Hepatocyte (in vitro differentiated cells): ENCODE measurements at regions not wholly inside any gene's neighbourhood (a gene's known extent, or its start where the extent isn't known, plus 50 kb on each side); places are given as distances from the start of the nearest gene placed in this dataset.
A peak's percentile ranks its signal among the peaks of the same experiment; 100 is the strongest.

Experiments
- DNase-seq: peaks from one replicate; pipeline ENCODE4 v3.0.0-alpha.2; 2016; ENCODE audit warnings: low spot score
- H2AFZ ChIP-seq: fragments of 200-600 bp; sonication (generic); 2 replicates; pipeline ENCODE4 v1.6.0; 2016; ENCODE audit warnings: antibody characterized with exemption, mild to moderate bottlenecking
- H3K27ac ChIP-seq: fragments of 200-600 bp; sonication (generic); 2 replicates; pipeline ENCODE4 v1.5.1; 2016; ENCODE audit warnings: mild to moderate bottlenecking
- H3K27me3 ChIP-seq: fragments of 200-600 bp; sonication (generic); 2 replicates; pipeline ENCODE4 v1.6.1; 2016
- H3K36me3 ChIP-seq: fragments of 200-600 bp; sonication (generic); replicated peaks from 2 replicates; pipeline ENCODE4 v1.5.1; 2016; ENCODE audit warnings: low read depth; ENCODE audit not compliant: insufficient read depth
- H3K4me1 ChIP-seq: fragments of 200-600 bp; sonication (generic); 2 replicates; pipeline ENCODE4 v1.5.1; 2016; ENCODE audit warnings: mild to moderate bottlenecking, moderate library complexity; ENCODE audit not compliant: insufficient read depth
- H3K4me2 ChIP-seq: fragments of 200-600 bp; sonication (generic); 2 replicates; pipeline ENCODE4 v1.6.0; 2016
- H3K4me3 ChIP-seq: fragments of 200-600 bp; sonication (generic); 2 replicates; pipeline ENCODE4 v1.5.1; 2016; ENCODE audit warnings: mild to moderate bottlenecking
- H3K79me2 ChIP-seq: fragments of 200-600 bp; sonication (generic); 2 replicates; pipeline ENCODE4 v1.6.0; 2017; ENCODE audit warnings: mild to moderate bottlenecking
- H3K9me2 ChIP-seq: fragments of 200-600 bp; sonication (generic); replicated peaks from 2 replicates; pipeline ENCODE4 v1.6.0; 2017; ENCODE audit warnings: mild to moderate bottlenecking; ENCODE audit not compliant: insufficient read depth
- H3K9me3 ChIP-seq: fragments of 200-600 bp; sonication (generic); 2 replicates; pipeline ENCODE4 v1.5.1; 2016; ENCODE audit warnings: low read depth, mild to moderate bottlenecking
- H4K20me1 ChIP-seq: fragments of 200-600 bp; sonication (generic); 2 replicates; pipeline ENCODE4 v1.6.0; 2016; ENCODE audit warnings: mild to moderate bottlenecking; ENCODE audit not compliant: insufficient read depth, poor library complexity, severe bottlenecking
- EZH2 ChIP-seq: fragments of 200-600 bp; sonication (generic); IDR thresholded peaks from 2 replicates; pipeline ENCODE4 v1.6.1; 2016; ENCODE audit warnings: antibody characterized with exemption, mild to moderate bottlenecking, borderline replicate concordance
- EZH2phosphoT487 ChIP-seq: fragments of 200-600 bp; sonication (generic); IDR thresholded peaks from one replicate; pipeline ENCODE4 v1.6.1; 2018; ENCODE audit warnings: antibody characterized with exemption, mild to moderate bottlenecking, low read depth, moderate library complexity; ENCODE audit not compliant: unreplicated experiment, severe bottlenecking
- WGBS: methylation state at CpG from one replicate; pipeline ENCODE4 v1.1.6; 2016; ENCODE audit warnings: low lambda C conversion rate; ENCODE audit errors: missing lambda C conversion rate; 5-methylcytosine and 5-hydroxymethylcytosine counted together
- TF ChIP-seq, protein P1 (sequence below): fragments of 200-600 bp; sonication (generic); IDR thresholded peaks from 2 replicates; pipeline ENCODE4 v1.5.1; 2016; ENCODE audit warnings: antibody characterized with exemption, mild to moderate bottlenecking; ENCODE audit not compliant: poor library complexity

DNA sequence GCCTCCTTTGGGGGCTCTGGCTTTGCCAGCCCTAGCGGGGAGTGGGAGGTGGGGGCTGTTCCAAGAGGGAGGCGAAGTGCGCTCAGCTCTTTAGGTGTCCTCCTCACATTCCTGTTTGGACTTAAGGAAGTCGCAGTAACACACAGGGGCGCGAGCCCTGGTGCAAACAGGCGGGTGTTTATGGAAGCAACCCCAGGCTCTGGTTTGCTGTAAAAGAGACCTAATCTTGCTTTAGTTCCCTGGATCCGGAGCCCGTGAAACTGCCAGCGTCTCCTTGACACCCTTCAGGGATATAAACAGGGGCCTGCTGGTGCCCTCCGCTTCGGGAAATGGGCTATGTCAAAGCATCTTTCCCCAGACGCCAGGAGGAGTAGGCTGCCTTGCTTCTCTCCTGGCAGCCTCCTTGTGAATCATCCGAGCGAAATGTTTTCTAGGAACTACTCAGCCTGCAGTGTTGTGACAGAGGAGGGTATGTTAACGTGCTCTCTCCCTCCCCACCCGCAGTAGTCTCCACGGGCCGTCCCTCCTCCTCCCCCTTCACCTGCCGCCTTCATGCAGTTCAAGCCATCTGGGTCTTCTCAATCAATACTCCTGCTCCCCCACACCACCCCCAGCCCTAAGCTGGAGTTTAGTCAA, 168.0 kb upstream of the LRFN2 start:
- 36% methylated on average over 19 of the region's 20 CpGs for WGBS
- TF ChIP-seq, protein P1, sequence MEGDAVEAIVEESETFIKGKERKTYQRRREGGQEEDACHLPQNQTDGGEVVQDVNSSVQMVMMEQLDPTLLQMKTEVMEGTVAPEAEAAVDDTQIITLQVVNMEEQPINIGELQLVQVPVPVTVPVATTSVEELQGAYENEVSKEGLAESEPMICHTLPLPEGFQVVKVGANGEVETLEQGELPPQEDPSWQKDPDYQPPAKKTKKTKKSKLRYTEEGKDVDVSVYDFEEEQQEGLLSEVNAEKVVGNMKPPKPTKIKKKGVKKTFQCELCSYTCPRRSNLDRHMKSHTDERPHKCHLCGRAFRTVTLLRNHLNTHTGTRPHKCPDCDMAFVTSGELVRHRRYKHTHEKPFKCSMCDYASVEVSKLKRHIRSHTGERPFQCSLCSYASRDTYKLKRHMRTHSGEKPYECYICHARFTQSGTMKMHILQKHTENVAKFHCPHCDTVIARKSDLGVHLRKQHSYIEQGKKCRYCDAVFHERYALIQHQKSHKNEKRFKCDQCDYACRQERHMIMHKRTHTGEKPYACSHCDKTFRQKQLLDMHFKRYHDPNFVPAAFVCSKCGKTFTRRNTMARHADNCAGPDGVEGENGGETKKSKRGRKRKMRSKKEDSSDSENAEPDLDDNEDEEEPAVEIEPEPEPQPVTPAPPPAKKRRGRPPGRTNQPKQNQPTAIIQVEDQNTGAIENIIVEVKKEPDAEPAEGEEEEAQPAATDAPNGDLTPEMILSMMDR = no peak
- TF ChIP-seq EZH2phosphoT487 = no peak
- TF ChIP-seq EZH2 = no peak
- no peaks in the 10 kb centered on the region for H3K36me3 ChIP-seq
- H3K4me1 ChIP-seq = peaks cover 5% of the 10 kb centered on the region
- H3K27me3 ChIP-seq = peaks cover 6% of the 10 kb centered on the region
- no peak overlapping the region for H2AFZ ChIP-seq
- H3K79me2 ChIP-seq = no peaks in the 10 kb centered on the region
- no peaks in the 10 kb centered on the region for H3K9me3 ChIP-seq
- no peak overlapping the region for H3K4me2 ChIP-seq
- H3K27ac ChIP-seq = peak overlapping the region; percentile 54
- H3K4me3 ChIP-seq = no peak overlapping the region
- H3K9me2 ChIP-seq = no peaks in the 10 kb centered on the region
- peak; percentile 68 for DNase-seq
- no peaks in the 10 kb centered on the region for H4K20me1 ChIP-seq

DNA sequence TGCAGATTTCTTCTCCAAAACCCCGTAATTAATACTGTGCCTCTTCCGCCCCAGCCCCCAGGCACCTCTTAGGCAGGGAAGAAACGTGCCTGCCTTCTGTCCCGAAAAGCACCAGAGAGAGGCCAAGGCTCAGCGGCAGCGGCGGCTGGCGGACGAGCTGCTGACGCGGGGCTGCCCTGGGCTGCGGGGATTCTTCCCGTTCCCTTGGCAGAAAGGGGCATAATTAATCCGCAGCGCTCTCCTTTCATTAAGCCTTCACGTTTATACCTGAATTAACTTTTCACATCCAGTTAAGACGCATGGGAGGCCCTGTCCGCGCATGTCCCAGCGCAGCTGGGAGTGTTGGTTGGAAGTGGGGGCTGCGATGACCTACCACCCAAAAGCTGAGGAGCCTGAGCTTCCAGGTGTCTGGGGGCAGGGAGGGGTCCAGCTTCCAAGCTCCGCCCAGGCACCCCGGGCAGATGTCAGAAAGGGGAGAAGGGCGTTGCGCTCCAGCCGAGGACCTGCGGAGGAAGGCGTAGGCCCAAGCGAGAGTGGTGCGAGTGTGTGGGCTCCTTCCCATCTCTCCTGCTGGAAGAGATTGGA, 167.4 kb upstream of the LRFN2 start:
- no peak for DNase-seq

DNA sequence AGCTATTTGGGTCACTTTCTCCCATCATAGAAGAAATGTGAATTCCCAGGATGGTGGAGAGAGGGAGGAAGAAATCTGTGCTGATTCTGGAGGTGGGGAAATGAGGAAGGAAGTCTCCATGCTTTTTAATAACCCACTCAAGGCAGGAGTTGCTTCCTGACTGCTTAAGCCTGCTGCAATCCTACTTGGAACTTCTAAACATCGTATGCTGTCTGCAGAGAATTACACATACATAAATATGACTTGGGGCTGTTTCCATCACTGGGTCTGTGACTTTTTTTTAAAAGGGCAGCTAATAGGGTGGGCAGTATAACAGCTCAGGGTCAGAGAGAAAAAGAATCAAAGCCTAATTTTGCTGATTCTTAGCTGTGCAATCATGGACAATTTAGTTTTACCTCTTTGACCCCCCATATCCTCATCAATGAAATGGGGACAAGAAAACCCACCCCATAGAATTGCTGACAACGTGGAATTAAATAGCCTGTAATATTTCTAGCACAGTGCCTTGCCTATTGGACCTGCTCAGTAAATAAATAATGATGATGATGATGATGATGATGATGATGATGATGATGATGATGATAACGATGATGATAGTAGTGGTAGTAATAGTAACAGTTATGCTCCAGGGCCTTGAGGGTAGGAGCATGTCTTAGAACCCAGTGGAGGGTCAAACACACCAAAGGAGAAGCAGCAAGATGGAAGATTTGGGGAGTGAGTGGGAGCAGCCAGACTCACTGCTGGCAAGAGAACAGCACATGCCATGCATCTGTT, 166.7 kb upstream of the LRFN2 start:
- Histone ChIP-seq H3K4me2 (no peak overlapping the region), H3K9me3 (no peaks in the 10 kb centered on the region), H3K4me3 (no peak overlapping the region), H3K4me1 (peaks cover 5% of the 10 kb centered on the region), H3K27me3 (peaks cover 6% of the 10 kb centered on the region), H3K27ac (no peak overlapping the region), H4K20me1 (no peaks in the 10 kb centered on the region), H3K79me2 (no peaks in the 10 kb centered on the region), H3K36me3 (no peaks in the 10 kb centered on the region), H2AFZ (no peak overlapping the region), H3K9me2 (no peaks in the 10 kb centered on the region)
- TF ChIP-seq, protein P1 = no peak
- no peak for TF ChIP-seq EZH2
- TF ChIP-seq EZH2phosphoT487 = no peak
- DNase-seq = no peak
- whole genome bisulfite sequencing = 71% methylated on average over 3 of the region's 3 CpGs

More for the DNA sequence above, 167.4 kb upstream of the LRFN2 start:
- Histone ChIP-seq H3K27me3 (peaks cover 6% of the 10 kb centered on the region), H2AFZ (no peak overlapping the region), H3K4me1 (peaks cover 5% of the 10 kb centered on the region), H3K9me2 (no peaks in the 10 kb centered on the region), H4K20me1 (no peaks in the 10 kb centered on the region), H3K79me2 (no peaks in the 10 kb centered on the region), H3K27ac (no peak overlapping the region), H3K4me3 (no peak overlapping the region), H3K4me2 (no peak overlapping the region), H3K36me3 (no peaks in the 10 kb centered on the region), H3K9me3 (no peaks in the 10 kb centered on the region)
- 71% methylated on average over 30 of the region's 30 CpGs for WGBS
- TF ChIP-seq, protein P1 = no peak
- no peak for TF ChIP-seq EZH2
- TF ChIP-seq EZH2phosphoT487 = no peak
